ENCODE measurements at regions not wholly inside any gene's neighbourhood (a gene's known extent, or its start where the extent isn't known, plus 50 kb on each side); places are given as distances from the start of the nearest gene placed in this dataset.

DNA sequence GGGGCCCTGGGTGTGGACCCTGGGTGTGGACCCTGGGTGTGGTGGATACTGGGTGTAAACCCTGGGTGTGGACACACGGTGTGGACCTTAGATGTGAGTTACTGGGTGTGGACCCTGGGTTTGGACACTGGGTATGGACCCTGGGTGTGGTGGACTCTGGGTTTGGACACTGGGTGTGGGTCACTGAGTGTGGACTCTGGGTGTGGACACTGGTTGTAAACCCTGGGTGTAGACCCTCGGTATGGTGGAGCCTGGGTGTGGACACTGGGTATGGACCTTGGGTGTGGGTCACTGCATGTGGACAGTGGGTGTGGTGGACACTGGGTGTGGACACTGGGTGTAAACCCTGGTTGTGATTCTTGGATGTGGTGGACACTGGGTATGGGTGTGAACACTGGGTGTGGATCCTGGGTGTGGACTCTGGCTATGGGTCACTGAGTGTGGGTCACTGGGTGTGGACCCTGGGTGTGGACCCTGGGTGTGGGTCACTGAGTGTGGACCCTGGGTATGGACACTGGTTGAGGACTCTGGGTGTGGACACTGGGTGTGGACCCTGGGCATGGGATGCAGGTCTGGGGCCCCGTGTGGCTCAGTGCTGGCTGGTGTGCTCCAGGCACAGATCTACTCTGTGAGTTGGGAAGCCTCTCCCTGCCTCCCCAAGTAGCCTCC is 356.2 kb downstream of the GLRX3 start:
- H3K9me3 Mint-ChIP-seq = no peaks in the 10 kb centered on the region
- ChIA-PET CTCF (no interaction called here), POLR2A (no interaction called here)
- ATAC-seq = peak; percentile 18
- H3K4me3 Mint-ChIP-seq = no peak overlapping the region
- no peaks in the 10 kb centered on the region for H3K4me1 Mint-ChIP-seq
- H3K27me3 Mint-ChIP-seq = peaks cover 0 to 12% (median 0%) of the 10 kb centered on the region in 5 donors
- H3K27me3 ChIP-seq (ENCODE audit: control insufficient read depth in 2 of 2, insufficient read depth in 2 of 2, low read length in 2 of 2) = no peaks in the 10 kb centered on the region
- H3K4me3 ChIP-seq (ENCODE audit: low read length) = no peak overlapping the region
- H3K9me3 ChIP-seq (ENCODE audit: control insufficient read depth in 2 of 3, low read length in 3 of 3) = no peaks in the 10 kb centered on the region
- no peak for DNase-seq
- H3K4me1 ChIP-seq (ENCODE audit: control insufficient read depth in 2 of 2, insufficient read depth in 2 of 2, low read length in 2 of 2) = no peaks in the 10 kb centered on the region
- H3K27ac ChIP-seq (ENCODE audit: low read depth, low read length) = no peak overlapping the region
- no peaks in the 10 kb centered on the region for H3K36me3 Mint-ChIP-seq
- no peak overlapping the region for H3K27ac Mint-ChIP-seq
- H3K36me3 ChIP-seq (ENCODE audit: control insufficient read depth in 2 of 3, insufficient read depth in 3 of 3, low read length in 3 of 3) = no peaks in the 10 kb centered on the region
- intact Hi-C loops (cut with micrococcal nuclease) = no loop called here

- no peaks in the 10 kb centered on the region for H3K9me3 Mint-ChIP-seq
- DNase-seq = no peak
- H3K4me3 Mint-ChIP-seq = no peak overlapping the region
- no peaks in the 10 kb centered on the region for H3K36me3 ChIP-seq (ENCODE audit: control insufficient read depth in 2 of 3, insufficient read depth in 3 of 3, low read length in 3 of 3)
- H3K27me3 Mint-ChIP-seq = peaks cover 0 to 12% (median 0%) of the 10 kb centered on the region in 5 donors
- no peaks in the 10 kb centered on the region for H3K4me1 ChIP-seq (ENCODE audit: control insufficient read depth in 2 of 2, insufficient read depth in 2 of 2, low read length in 2 of 2)
- ChIA-PET CTCF (no interaction called here), POLR2A (no interaction called here)
- H3K27me3 ChIP-seq (ENCODE audit: control insufficient read depth in 2 of 2, insufficient read depth in 2 of 2, low read length in 2 of 2) = no peaks in the 10 kb centered on the region
- H3K9me3 ChIP-seq (ENCODE audit: control insufficient read depth in 2 of 3, low read length in 3 of 3) = no peaks in the 10 kb centered on the region
- no peak overlapping the region for H3K27ac Mint-ChIP-seq
- intact Hi-C loops (cut with micrococcal nuclease) = no loop called here
- ATAC-seq = no peak
- no peaks in the 10 kb centered on the region for H3K4me1 Mint-ChIP-seq
- H3K36me3 Mint-ChIP-seq = no peaks in the 10 kb centered on the region
- H3K27ac ChIP-seq (ENCODE audit: low read depth, low read length) = no peak overlapping the region
- H3K4me3 ChIP-seq (ENCODE audit: low read length) = no peak overlapping the region
Observed at GRCh38 chr10:130493021-130493420, 356.8 kb downstream of the GLRX3 start.

DNA sequence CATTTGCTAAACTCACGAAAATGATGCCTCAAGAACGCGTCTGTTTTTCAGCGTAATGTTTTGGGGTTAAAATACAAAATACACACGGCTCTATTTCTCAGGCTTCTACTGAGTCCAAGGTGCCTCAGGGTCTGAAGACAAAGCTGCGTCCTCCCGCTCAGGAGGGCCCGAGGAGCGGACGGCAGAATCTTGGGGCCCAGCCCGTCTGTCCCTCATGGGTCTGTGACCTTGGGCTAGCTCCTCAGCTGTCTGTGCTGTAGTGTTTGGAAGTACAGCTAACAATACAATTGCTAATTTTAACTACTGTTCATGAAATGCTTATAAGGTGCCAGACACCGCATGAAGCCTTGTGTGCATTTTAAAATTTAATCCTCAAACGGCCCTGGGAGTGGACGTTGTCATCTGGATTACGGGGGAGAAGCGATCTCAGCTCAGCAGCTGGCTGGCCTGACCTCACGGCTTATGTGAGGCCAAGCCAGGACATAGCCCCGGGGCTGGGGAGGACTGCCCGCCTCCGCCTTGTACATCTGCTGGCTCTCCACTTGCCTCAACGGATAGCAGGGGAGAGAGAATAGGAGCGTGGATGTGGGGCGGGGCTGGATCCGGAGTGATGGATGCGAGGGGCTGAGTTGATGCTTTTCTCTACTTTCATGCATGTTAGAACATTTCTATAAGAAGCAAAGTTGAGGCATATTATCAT is 357.4 kb downstream of the GLRX3 start:
- H3K27ac ChIP-seq (ENCODE audit: low read depth, low read length) = no peak overlapping the region
- H3K27me3 ChIP-seq (ENCODE audit: control insufficient read depth in 2 of 2, insufficient read depth in 2 of 2, low read length in 2 of 2) = no peaks in the 10 kb centered on the region
- intact Hi-C loops (cut with micrococcal nuclease) = no loop called here
- H3K36me3 ChIP-seq (ENCODE audit: control insufficient read depth in 2 of 3, insufficient read depth in 3 of 3, low read length in 3 of 3) = no peaks in the 10 kb centered on the region
- no peaks in the 10 kb centered on the region for H3K9me3 ChIP-seq (ENCODE audit: control insufficient read depth in 2 of 3, low read length in 3 of 3)
- ChIA-PET CTCF (no interaction called here), POLR2A (no interaction called here)
- H3K4me1 Mint-ChIP-seq = no peaks in the 10 kb centered on the region
- ATAC-seq = no peak
- H3K4me1 ChIP-seq (ENCODE audit: control insufficient read depth in 2 of 2, insufficient read depth in 2 of 2, low read length in 2 of 2) = no peaks in the 10 kb centered on the region
- H3K9me3 Mint-ChIP-seq = no peaks in the 10 kb centered on the region
- peaks cover 0 to 12% (median 0%) of the 10 kb centered on the region in 5 donors for H3K27me3 Mint-ChIP-seq
- H3K4me3 ChIP-seq (ENCODE audit: low read length) = no peak overlapping the region
- no peak for DNase-seq
- H3K4me3 Mint-ChIP-seq = no peak overlapping the region
- H3K27ac Mint-ChIP-seq = no peak overlapping the region
- no peaks in the 10 kb centered on the region for H3K36me3 Mint-ChIP-seq

DNA sequence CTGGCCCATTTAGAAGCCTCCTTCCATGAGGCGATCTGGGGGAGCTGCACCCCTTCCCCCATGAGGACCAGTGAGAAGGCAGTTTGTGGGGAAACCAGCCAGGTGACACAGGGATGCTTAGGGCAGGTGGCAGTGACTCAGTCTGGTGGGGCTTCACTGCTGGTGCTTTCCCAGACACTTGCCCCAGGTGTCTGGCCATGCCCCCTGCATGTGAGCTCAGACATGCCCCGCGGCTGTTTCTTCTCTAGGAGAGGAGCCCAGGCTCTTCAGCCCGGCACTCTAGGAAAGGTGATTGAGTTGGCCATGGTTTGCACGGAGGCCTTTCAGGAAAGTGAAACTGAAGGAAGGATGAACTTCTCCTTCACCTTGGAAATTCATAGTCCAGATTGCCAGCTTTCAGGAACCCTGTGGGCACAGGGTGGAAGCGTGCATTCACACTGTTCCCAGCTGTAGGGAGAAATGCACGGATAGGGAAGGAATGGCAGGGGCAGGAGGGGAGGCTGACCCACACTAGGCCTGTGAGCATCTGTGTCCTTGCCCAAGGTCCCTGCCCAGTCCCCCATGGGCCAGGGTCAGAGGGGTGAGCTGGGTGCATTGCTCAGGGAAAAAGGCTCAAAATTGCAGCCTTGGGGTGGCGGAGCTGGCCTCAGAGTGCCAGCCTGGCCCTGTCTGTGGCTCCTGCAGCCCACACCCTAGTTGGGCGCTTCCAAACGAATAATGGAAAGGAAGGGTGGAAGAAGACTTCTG is 359.1 kb downstream of the GLRX3 start:
- intact Hi-C loops (cut with micrococcal nuclease) = no loop called here
- ChIA-PET CTCF (interaction anchor here (0.7 kb wide), 1 partner anchor 11 kb away, joined by 3 read pairs; no protein-coding TSS in a partner anchor), POLR2A (no interaction called here)
- no peaks in the 10 kb centered on the region for H3K36me3 ChIP-seq (ENCODE audit: control insufficient read depth in 2 of 3, insufficient read depth in 3 of 3, low read length in 3 of 3)
- H3K4me1 Mint-ChIP-seq = no peaks in the 10 kb centered on the region
- ATAC-seq (no peak), DNase-seq (no peak)
- no peaks in the 10 kb centered on the region for H3K9me3 ChIP-seq (ENCODE audit: control insufficient read depth in 2 of 3, low read length in 3 of 3)
- H3K9me3 Mint-ChIP-seq = peaks cover 0 to 2% (median 0%) of the 10 kb centered on the region in 11 donors
- peaks cover 0 to 12% (median 0%) of the 10 kb centered on the region in 5 donors for H3K27me3 Mint-ChIP-seq
- no peak overlapping the region for H3K4me3 Mint-ChIP-seq
- H3K4me1 ChIP-seq (ENCODE audit: control insufficient read depth in 2 of 2, insufficient read depth in 2 of 2, low read length in 2 of 2) = no peaks in the 10 kb centered on the region
- H3K27ac ChIP-seq (ENCODE audit: low read depth, low read length) = no peak overlapping the region
- H3K27ac Mint-ChIP-seq = no peak overlapping the region
- no peaks in the 10 kb centered on the region for H3K36me3 Mint-ChIP-seq
- H3K4me3 ChIP-seq (ENCODE audit: low read length) = no peak overlapping the region
- H3K27me3 ChIP-seq (ENCODE audit: control insufficient read depth in 2 of 2, insufficient read depth in 2 of 2, low read length in 2 of 2) = no peaks in the 10 kb centered on the region

- POLR2A ChIA-PET = no interaction called here
- Histone ChIP-seq H3K9me3 (ENCODE audit: control insufficient read depth in 2 of 3, low read length in 3 of 3) (no peaks in the 10 kb centered on the region), H3K36me3 (ENCODE audit: control insufficient read depth in 2 of 3, insufficient read depth in 3 of 3, low read length in 3 of 3) (no peaks in the 10 kb centered on the region), H3K4me3 (ENCODE audit: low read length) (no peak overlapping the region), H3K4me1 (ENCODE audit: control insufficient read depth in 2 of 2, insufficient read depth in 2 of 2, low read length in 2 of 2) (no peaks in the 10 kb centered on the region), H3K27me3 (ENCODE audit: control insufficient read depth in 2 of 2, insufficient read depth in 2 of 2, low read length in 2 of 2) (no peaks in the 10 kb centered on the region), H3K27ac (ENCODE audit: low read depth, low read length) (no peak overlapping the region)
- Mint-ChIP-seq H3K4me1 (no peaks in the 10 kb centered on the region), H3K36me3 (no peaks in the 10 kb centered on the region), H3K4me3 (no peak overlapping the region), H3K27ac (no peak overlapping the region), H3K27me3 (peaks cover 0 to 12% (median 0%) of the 10 kb centered on the region in 5 donors), H3K9me3 (peaks cover 0 to 2% (median 0%) of the 10 kb centered on the region in 11 donors)
- DNase-seq (no peak), ATAC-seq (peak; percentile 23)
- CTCF ChIA-PET = interaction anchor here (0.6 kb wide), 1 partner anchor 853 kb away, joined by 4 read pairs; no protein-coding TSS in a partner anchor
- intact Hi-C loops (cut with micrococcal nuclease) = no loop called here
Observed at GRCh38 chr10:130495891-130496636, 359.9 kb downstream of the GLRX3 start.

- ChIA-PET CTCF (no interaction called here), POLR2A (no interaction called here)
- Histone ChIP-seq H3K27ac (ENCODE audit: low read depth, low read length) (no peak overlapping the region), H3K27me3 (ENCODE audit: control insufficient read depth in 2 of 2, insufficient read depth in 2 of 2, low read length in 2 of 2) (no peaks in the 10 kb centered on the region), H3K4me3 (ENCODE audit: low read length) (no peak overlapping the region), H3K9me3 (ENCODE audit: control insufficient read depth in 2 of 3, low read length in 3 of 3) (no peaks in the 10 kb centered on the region), H3K36me3 (ENCODE audit: control insufficient read depth in 2 of 3, insufficient read depth in 3 of 3, low read length in 3 of 3) (no peaks in the 10 kb centered on the region), H3K4me1 (ENCODE audit: control insufficient read depth in 2 of 2, insufficient read depth in 2 of 2, low read length in 2 of 2) (no peaks in the 10 kb centered on the region)
- intact Hi-C loops (cut with micrococcal nuclease) = no loop called here
- ATAC-seq (no peak), DNase-seq (no peak)
- Mint-ChIP-seq H3K27me3 (peaks cover 0 to 12% (median 0%) of the 10 kb centered on the region in 5 donors), H3K9me3 (peaks cover 0 to 2% (median 0%) of the 10 kb centered on the region in 11 donors), H3K36me3 (no peaks in the 10 kb centered on the region), H3K4me1 (no peaks in the 10 kb centered on the region), H3K27ac (no peak overlapping the region), H3K4me3 (no peak overlapping the region)
Observed at GRCh38 chr10:130497056-130498010, 361.1 kb downstream of the GLRX3 start.
